GM21825 (cell line): ENCODE measurements at regions not wholly inside any gene's neighbourhood (a gene's known extent, or its start where the extent isn't known, plus 50 kb on each side); places are given as distances from the start of the nearest gene placed in this dataset.

Source experiments
- ATAC-seq: cut with Tn5 transposase; IDR thresholded peaks from one replicate; pipeline ENCODE4 v1.9.1; 2021; ENCODE audit warnings: mild to moderate bottlenecking, moderate library complexity; ENCODE audit not compliant: unreplicated experiment

GRCh38 chr13:73372666-73373627 lies 314.1 kb downstream of the KLF5 start:
- ATAC-seq = no peak

GRCh38 chr13:73370066-73370465 lies 311.3 kb downstream of the KLF5 start:
- no peak for ATAC-seq

GRCh38 chr13:73369095-73369494 lies 310.3 kb downstream of the KLF5 start:
- no peak for ATAC-seq

GRCh38 chr13:73368608-73369007 lies 309.8 kb downstream of the KLF5 start:
- no peak for ATAC-seq

GRCh38 chr13:73367886-73368285 lies 309.1 kb downstream of the KLF5 start:
- ATAC-seq = no peak

- no peak for ATAC-seq
Measured at GRCh38 chr13:73366241-73366640, 307.4 kb downstream of the KLF5 start.

GRCh38 chr13:73365681-73366080 lies 306.9 kb downstream of the KLF5 start:
- no peak for ATAC-seq

GRCh38 chr13:73365252-73365651 lies 306.4 kb downstream of the KLF5 start:
- no peak for ATAC-seq

- no peak for ATAC-seq
Measured at GRCh38 chr13:73364736-73365135, 305.9 kb downstream of the KLF5 start.

- ATAC-seq = no peak
Measured at GRCh38 chr13:73358606-73359095, 299.8 kb downstream of the KLF5 start.

GRCh38 chr13:73355134-73355533 lies 296.3 kb downstream of the KLF5 start:
- no peak for ATAC-seq

- ATAC-seq = no peak
Measured at GRCh38 chr13:73351730-73352129, 292.9 kb downstream of the KLF5 start.

GRCh38 chr13:73341748-73342147 lies 282.9 kb downstream of the KLF5 start:
- no peak for ATAC-seq

GRCh38 chr13:73340069-73340468 lies 281.3 kb downstream of the KLF5 start:
- ATAC-seq = no peak

- no peak for ATAC-seq
Measured at GRCh38 chr13:73339086-73339485, 280.3 kb downstream of the KLF5 start.

GRCh38 chr13:73338389-73338788 lies 279.6 kb downstream of the KLF5 start:
- ATAC-seq = no peak

- no peak for ATAC-seq
Measured at GRCh38 chr13:73337532-73337931, 278.7 kb downstream of the KLF5 start.

GRCh38 chr13:73336773-73337172 lies 278.0 kb downstream of the KLF5 start:
- no peak for ATAC-seq

- no peak for ATAC-seq
Measured at GRCh38 chr13:73335944-73336343, 277.1 kb downstream of the KLF5 start.

- ATAC-seq = peak; percentile 99
Measured at GRCh38 chr13:73335210-73335609, 276.4 kb downstream of the KLF5 start.

GRCh38 chr13:73334445-73334844 lies 275.6 kb downstream of the KLF5 start:
- no peak for ATAC-seq

GRCh38 chr13:73331556-73331955 lies 272.8 kb downstream of the KLF5 start:
- no peak for ATAC-seq
